Mesothelial cell of epicardium (in vitro differentiated cells): ENCODE measurements at regions not wholly inside any gene's neighbourhood (a gene's known extent, or its start where the extent isn't known, plus 50 kb on each side); places are given as distances from the start of the nearest gene placed in this dataset.

ENCODE experiments used
- DNase-seq, 2 experiments: peaks; one replicate each; pipeline ENCODE4 v3.0.0; 2021; ENCODE audit warnings: low spot score in 2 of 2; ENCODE audit not compliant: unreplicated experiment in 2 of 2
- H3K27ac Mint-ChIP-seq: 2 replicates; pipeline ENCODE4 v1.8.0; 2021; ENCODE audit warnings: mixed read lengths
- H3K27me3 Mint-ChIP-seq: 2 replicates; pipeline ENCODE4 v1.8.0; 2021; ENCODE audit warnings: low read depth, mixed read lengths
- H3K36me3 Mint-ChIP-seq: 2 replicates; pipeline ENCODE4 v1.8.0; 2021; ENCODE audit warnings: mixed read lengths
- H3K4me1 Mint-ChIP-seq: 2 replicates; pipeline ENCODE4 v1.8.0; 2021; ENCODE audit warnings: mixed read lengths
- H3K4me3 Mint-ChIP-seq: 2 replicates; pipeline ENCODE4 v1.8.0; 2021; ENCODE audit warnings: mild to moderate bottlenecking, moderate library complexity, mixed read lengths
- H3K9me3 Mint-ChIP-seq: 2 replicates; pipeline ENCODE4 v1.8.0; 2021; ENCODE audit warnings: mixed read lengths
- CTCF ChIP-seq: fragments of 200-600 bp; sonication (generic); IDR thresholded peaks from one replicate; pipeline ENCODE4 v1.5.0; 2021; ENCODE audit warnings: antibody characterized with exemption; ENCODE audit not compliant: unreplicated experiment

- TF ChIP-seq CTCF = no peak
- no peak overlapping the region for H3K4me3 Mint-ChIP-seq
- DNase-seq = no peak
- H3K9me3 Mint-ChIP-seq = peaks cover 4% of the 10 kb centered on the region
- H3K4me1 Mint-ChIP-seq = peaks cover 6% of the 10 kb centered on the region
- no peaks in the 10 kb centered on the region for H3K27me3 Mint-ChIP-seq
- peak overlapping the region; percentile 47 for H3K27ac Mint-ChIP-seq
- no peaks in the 10 kb centered on the region for H3K36me3 Mint-ChIP-seq
Observed at GRCh38 chr6:12423832-12424231, 133.7 kb downstream of the EDN1 start.

- H3K36me3 Mint-ChIP-seq = no peaks in the 10 kb centered on the region
- TF ChIP-seq CTCF = no peak
- H3K4me1 Mint-ChIP-seq = peaks cover 6% of the 10 kb centered on the region
- DNase-seq = no peak
- H3K27ac Mint-ChIP-seq = no peak overlapping the region
- no peak overlapping the region for H3K4me3 Mint-ChIP-seq
- H3K27me3 Mint-ChIP-seq = no peaks in the 10 kb centered on the region
- no peaks in the 10 kb centered on the region for H3K9me3 Mint-ChIP-seq
Observed at GRCh38 chr6:12426121-12426520, 136.0 kb downstream of the EDN1 start.

- H3K36me3 Mint-ChIP-seq = no peaks in the 10 kb centered on the region
- no peak for DNase-seq
- TF ChIP-seq CTCF = no peak
- H3K27ac Mint-ChIP-seq = no peak overlapping the region
- H3K9me3 Mint-ChIP-seq = peaks cover 18% of the 10 kb centered on the region
- H3K27me3 Mint-ChIP-seq = no peaks in the 10 kb centered on the region
- H3K4me1 Mint-ChIP-seq = no peaks in the 10 kb centered on the region
- no peak overlapping the region for H3K4me3 Mint-ChIP-seq
Observed at GRCh38 chr6:12431023-12431422, 140.9 kb downstream of the EDN1 start.

GRCh38 chr6:12436224-12436623 is 146.1 kb downstream of the EDN1 start:
- H3K27me3 Mint-ChIP-seq = no peaks in the 10 kb centered on the region
- no peak for TF ChIP-seq CTCF
- no peak for DNase-seq
- peaks cover 21% of the 10 kb centered on the region for H3K9me3 Mint-ChIP-seq
- no peak overlapping the region for H3K27ac Mint-ChIP-seq
- H3K4me3 Mint-ChIP-seq = no peak overlapping the region
- H3K4me1 Mint-ChIP-seq = no peaks in the 10 kb centered on the region
- no peaks in the 10 kb centered on the region for H3K36me3 Mint-ChIP-seq

- DNase-seq = no peak
- no peaks in the 10 kb centered on the region for H3K27me3 Mint-ChIP-seq
- H3K36me3 Mint-ChIP-seq = no peaks in the 10 kb centered on the region
- H3K9me3 Mint-ChIP-seq = peaks cover 21% of the 10 kb centered on the region
- no peak overlapping the region for H3K4me3 Mint-ChIP-seq
- TF ChIP-seq CTCF = no peak
- no peaks in the 10 kb centered on the region for H3K4me1 Mint-ChIP-seq
- H3K27ac Mint-ChIP-seq = no peak overlapping the region
Observed at GRCh38 chr6:12436683-12437082, 146.5 kb downstream of the EDN1 start.

- no peak for DNase-seq
- H3K4me1 Mint-ChIP-seq = no peaks in the 10 kb centered on the region
- peaks cover 2% of the 10 kb centered on the region for H3K27me3 Mint-ChIP-seq
- H3K27ac Mint-ChIP-seq = no peak overlapping the region
- H3K36me3 Mint-ChIP-seq = no peaks in the 10 kb centered on the region
- H3K4me3 Mint-ChIP-seq = no peak overlapping the region
- no peak for TF ChIP-seq CTCF
- H3K9me3 Mint-ChIP-seq = peaks cover 10% of the 10 kb centered on the region
Observed at GRCh38 chr6:12439296-12439695, 149.1 kb downstream of the EDN1 start.
